Stromal cell of bone marrow (primary cell): ENCODE measurements at regions not wholly inside any gene's neighbourhood (a gene's known extent, or its start where the extent isn't known, plus 50 kb on each side); places are given as distances from the start of the nearest gene placed in this dataset.
A peak's percentile ranks its signal among the peaks of the same experiment; 100 is the strongest.

Experiments used
- DNase-seq: peaks from one replicate; pipeline ENCODE4 v3.0.0-alpha.2; 2012; ENCODE audit warnings: low read depth

GRCh38 chr15:99508852-99509251 lies 56.9 kb upstream of the MEF2A start:
- DNase-seq: no peak

- DNase-seq: no peak
These were observed 55.9 kb upstream of the MEF2A start for GRCh38 chr15:99509686-99510461.

DNA sequence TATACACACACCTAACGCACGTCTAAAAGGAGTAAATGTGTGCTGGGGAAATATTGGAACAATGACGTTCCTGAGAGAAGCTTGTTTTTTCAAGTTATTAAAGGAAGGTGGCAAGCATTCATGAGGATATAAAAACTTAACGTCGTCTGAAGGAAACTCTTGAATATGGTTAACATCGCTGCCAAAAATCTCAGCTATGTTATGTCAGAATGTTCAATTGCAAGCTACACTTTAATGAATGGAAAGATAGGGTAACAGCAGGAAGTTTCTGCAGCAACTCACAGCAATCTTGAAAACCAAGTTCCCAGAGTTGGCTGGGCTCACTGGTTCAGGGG lies 54.3 kb upstream of the MEF2A start:
- peak; percentile 67 for DNase-seq

- DNase-seq: no peak
These were observed 53.7 kb upstream of the MEF2A start for GRCh38 chr15:99511866-99512661.

DNA sequence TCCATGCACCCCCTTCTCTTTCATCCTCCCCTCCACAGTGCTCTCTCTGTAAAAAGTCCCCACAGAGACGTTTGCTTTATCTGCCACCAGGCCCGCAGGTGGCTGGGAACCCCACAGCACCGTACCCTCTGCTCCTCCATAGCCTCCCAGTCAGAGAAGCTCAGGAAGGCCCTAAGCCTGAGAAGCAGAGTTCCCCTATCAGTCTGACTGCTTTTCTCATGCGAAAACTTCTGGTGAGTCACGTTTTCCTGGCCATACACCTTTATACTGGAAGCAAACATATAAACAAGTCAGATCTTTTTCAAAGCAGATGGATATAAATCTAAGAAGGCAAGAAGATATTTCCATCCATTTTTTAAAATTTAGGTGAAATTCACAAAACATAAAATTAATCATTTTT lies 51.5 kb upstream of the MEF2A start:
- DNase-seq: no peak
